ENCODE measurements at regions not wholly inside any gene's neighbourhood (a gene's known extent, or its start where the extent isn't known, plus 50 kb on each side); places are given as distances from the start of the nearest gene placed in this dataset.
"Not testable (repeated sequence)": the region's sequence is repeated elsewhere in the genome, so short reads cannot be mapped to it uniquely, and the experiment has no call there.

DNA sequence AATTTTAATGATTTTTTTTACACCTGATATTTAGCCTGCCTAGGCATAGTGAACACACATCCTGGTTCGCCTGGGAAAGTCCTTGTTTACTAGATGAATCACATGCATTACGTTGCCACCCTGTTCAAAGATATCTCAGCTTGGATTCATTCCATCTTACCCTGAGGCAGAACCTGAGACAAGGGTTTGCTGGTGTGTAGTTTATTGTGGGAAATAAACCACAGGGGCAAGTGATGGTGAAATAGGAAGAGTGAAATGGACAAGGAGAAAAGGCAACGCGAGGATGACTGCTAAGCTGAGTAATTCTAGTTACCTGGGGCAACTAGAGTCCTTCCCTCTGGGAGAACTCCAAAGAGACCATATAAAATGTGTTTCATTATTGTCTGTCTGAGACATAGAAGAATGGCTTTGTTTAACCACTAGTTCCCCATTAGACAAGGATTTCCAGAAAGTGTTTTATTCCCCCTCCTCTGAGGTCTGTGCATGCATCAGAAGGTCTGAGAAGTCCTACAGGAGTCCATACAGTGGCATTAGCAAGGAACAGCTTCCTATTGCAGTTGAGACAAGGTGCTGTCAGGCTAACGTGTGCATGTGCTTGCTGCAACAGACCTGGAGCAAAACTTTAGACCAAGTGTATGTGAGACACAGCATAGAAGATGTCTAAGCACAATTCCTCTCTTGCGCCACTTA is 797.3 kb upstream of the FRG1 start:
- Histone ChIP-seq H2BK15ac (ENCODE audit: low read depth, poor library complexity, severe bottlenecking) (no peak overlapping the region), H3K27ac (ENCODE audit: low read length, poor library complexity, severe bottlenecking) (no peak overlapping the region), H3K4me1 (ENCODE audit: control insufficient read depth, insufficient read depth, low read depth, low read length) (peaks cover 3% of the 10 kb centered on the region), H3K79me1 (replicated peaks; ENCODE audit: low read length, poor library complexity, severe bottlenecking) (no peaks in the 10 kb centered on the region), H3K4ac (ENCODE audit: low read depth in 1 of 2, low read length in 2 of 2) (no peak overlapping the region), H3K36me3 (ENCODE audit: control insufficient read depth in 1 of 2, insufficient read depth in 2 of 2, low read depth in 1 of 2, low read length in 2 of 2) (no peaks in the 10 kb centered on the region), H2AK5ac (ENCODE audit: low read length, severe bottlenecking) (no peak overlapping the region), H2BK12ac (ENCODE audit: low read length in 2 of 2) (no peak overlapping the region), H3K4me3 (ENCODE audit: insufficient read depth in 1 of 2, low read depth in 1 of 2, low read length in 2 of 2) (no peak overlapping the region), H2AFZ (ENCODE audit: low read depth, low read length) (no peak overlapping the region), H3K9ac (ENCODE audit: low read length) (no peak overlapping the region), H3K4me2 (ENCODE audit: low read length, poor library complexity, severe bottlenecking) (no peak overlapping the region), H3K18ac (ENCODE audit: low read depth in 1 of 2, low read length in 2 of 2) (no peak overlapping the region), H2BK5ac (ENCODE audit: low read depth, low read length, poor library complexity, severe bottlenecking) (no peak overlapping the region), H3K27me3 (ENCODE audit: control insufficient read depth in 1 of 2, insufficient read depth in 1 of 2, low read length in 2 of 2) (no peaks in the 10 kb centered on the region), H3K14ac (ENCODE audit: low read length in 2 of 2) (no peak overlapping the region), H4K91ac (ENCODE audit: low read length) (no peak overlapping the region), H4K8ac (ENCODE audit: low read length) (no peak overlapping the region), H2BK120ac (ENCODE audit: low read depth, low read length) (no peak overlapping the region), H3K23ac (ENCODE audit: low read length in 2 of 2) (no peak overlapping the region), H3K9me3 (ENCODE audit: control insufficient read depth, low read length) (no peaks in the 10 kb centered on the region)
- DNase-seq: peak; percentile 80
- 94% methylated on average over 6 of the region's 6 CpGs for WGBS

DNA sequence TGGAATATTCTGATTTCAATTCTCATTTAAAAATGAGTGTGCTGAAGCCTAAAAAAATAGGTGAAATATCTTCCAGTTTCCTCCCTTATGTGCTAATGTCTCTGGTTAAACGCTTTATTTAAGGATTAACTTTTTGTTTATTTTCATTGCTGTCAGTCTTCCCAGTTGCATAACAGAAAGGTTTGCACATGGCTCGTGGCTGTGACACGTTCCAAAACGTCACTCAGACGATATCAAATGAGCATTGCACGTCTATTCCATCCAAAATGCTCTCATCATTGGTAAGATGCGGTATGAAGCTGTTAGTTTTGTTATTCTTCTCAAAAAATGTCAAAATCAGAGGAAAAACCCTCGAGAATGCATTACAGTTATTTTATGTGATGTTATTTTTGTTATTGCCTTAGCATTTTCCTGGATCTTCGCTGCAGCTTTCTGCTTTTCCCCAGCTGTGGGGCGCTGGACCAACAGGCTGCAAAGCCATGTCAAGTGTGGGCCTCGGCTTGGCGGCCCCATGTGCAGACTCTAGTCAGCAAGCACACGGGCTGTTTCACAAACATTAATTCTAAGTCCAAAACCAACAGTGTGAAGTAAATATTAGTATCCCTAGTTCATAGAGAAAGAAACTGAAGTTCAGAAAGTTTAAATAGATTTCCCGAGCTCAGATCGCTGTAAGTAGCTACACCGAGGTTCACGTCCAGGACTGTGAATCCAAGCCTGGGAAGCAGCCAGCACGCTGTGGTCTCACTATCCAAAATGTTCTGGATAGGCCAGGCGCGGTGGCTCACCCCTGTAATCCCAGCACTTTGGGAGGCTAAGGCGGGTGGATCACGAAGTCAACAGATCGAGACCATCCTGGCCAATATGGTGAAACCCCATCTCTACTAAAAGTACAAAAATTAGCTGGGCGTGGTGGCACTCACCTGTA is 793.4 kb upstream of the FRG1 start:
- H3K4me2 ChIP-seq (ENCODE audit: low read length, poor library complexity, severe bottlenecking): no peak overlapping the region
- H3K18ac ChIP-seq (ENCODE audit: low read depth in 1 of 2, low read length in 2 of 2): no peak overlapping the region
- H4K91ac ChIP-seq (ENCODE audit: low read length): no peak overlapping the region
- H2AFZ ChIP-seq (ENCODE audit: low read depth, low read length): no peak overlapping the region
- H3K27ac ChIP-seq (ENCODE audit: low read length, poor library complexity, severe bottlenecking): no peak overlapping the region
- H2BK120ac ChIP-seq (ENCODE audit: low read depth, low read length): no peak overlapping the region
- no peaks in the 10 kb centered on the region for H3K27me3 ChIP-seq (ENCODE audit: control insufficient read depth in 1 of 2, insufficient read depth in 1 of 2, low read length in 2 of 2)
- H3K23ac ChIP-seq (ENCODE audit: low read length in 2 of 2): no peak overlapping the region
- H3K79me1 ChIP-seq (replicated peaks; ENCODE audit: low read length, poor library complexity, severe bottlenecking): no peaks in the 10 kb centered on the region
- H3K4me1 ChIP-seq (ENCODE audit: control insufficient read depth, insufficient read depth, low read depth, low read length): peaks cover 3% of the 10 kb centered on the region
- peaks cover 22% of the 10 kb centered on the region for H3K9me3 ChIP-seq (ENCODE audit: control insufficient read depth, low read length)
- no peak overlapping the region for H4K8ac ChIP-seq (ENCODE audit: low read length)
- no peak overlapping the region for H2BK15ac ChIP-seq (ENCODE audit: low read depth, poor library complexity, severe bottlenecking)
- no peak overlapping the region for H3K4me3 ChIP-seq (ENCODE audit: insufficient read depth in 1 of 2, low read depth in 1 of 2, low read length in 2 of 2)
- 92% methylated on average over 19 of the region's 24 CpGs for WGBS
- no peak overlapping the region for H3K4ac ChIP-seq (ENCODE audit: low read depth in 1 of 2, low read length in 2 of 2)
- peak overlapping the region; percentile 57 for H2BK5ac ChIP-seq (ENCODE audit: low read depth, low read length, poor library complexity, severe bottlenecking)
- H3K14ac ChIP-seq (ENCODE audit: low read length in 2 of 2): no peak overlapping the region
- H3K9ac ChIP-seq (ENCODE audit: low read length): no peak overlapping the region
- H3K36me3 ChIP-seq (ENCODE audit: control insufficient read depth in 1 of 2, insufficient read depth in 2 of 2, low read depth in 1 of 2, low read length in 2 of 2): no peaks in the 10 kb centered on the region
- no peak overlapping the region for H2AK5ac ChIP-seq (ENCODE audit: low read length, severe bottlenecking)
- no peak for DNase-seq
- no peak overlapping the region for H2BK12ac ChIP-seq (ENCODE audit: low read length in 2 of 2)

DNA sequence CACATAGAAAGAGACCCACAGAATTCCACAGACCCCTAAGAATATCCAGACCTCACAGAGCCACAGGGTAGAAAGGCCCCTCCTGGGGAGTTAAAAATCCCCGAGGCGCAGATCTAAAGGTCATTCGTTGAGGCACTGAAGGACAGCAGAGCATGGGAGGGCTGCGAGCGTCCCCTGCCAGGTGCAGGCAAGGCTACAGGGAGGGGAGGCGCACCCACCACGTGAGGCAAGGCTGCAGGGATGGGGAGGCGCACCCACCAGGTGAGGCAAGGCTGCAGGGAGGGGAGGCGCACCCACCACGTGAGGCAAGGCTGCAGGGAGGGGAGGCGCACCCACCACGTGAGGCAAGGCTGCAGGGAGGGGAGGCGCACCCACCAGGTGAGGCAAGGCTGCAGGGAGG is 785.6 kb upstream of the FRG1 start:
- not testable (repeated sequence) for H3K27ac ChIP-seq (ENCODE audit: low read length, poor library complexity, severe bottlenecking)

DNA sequence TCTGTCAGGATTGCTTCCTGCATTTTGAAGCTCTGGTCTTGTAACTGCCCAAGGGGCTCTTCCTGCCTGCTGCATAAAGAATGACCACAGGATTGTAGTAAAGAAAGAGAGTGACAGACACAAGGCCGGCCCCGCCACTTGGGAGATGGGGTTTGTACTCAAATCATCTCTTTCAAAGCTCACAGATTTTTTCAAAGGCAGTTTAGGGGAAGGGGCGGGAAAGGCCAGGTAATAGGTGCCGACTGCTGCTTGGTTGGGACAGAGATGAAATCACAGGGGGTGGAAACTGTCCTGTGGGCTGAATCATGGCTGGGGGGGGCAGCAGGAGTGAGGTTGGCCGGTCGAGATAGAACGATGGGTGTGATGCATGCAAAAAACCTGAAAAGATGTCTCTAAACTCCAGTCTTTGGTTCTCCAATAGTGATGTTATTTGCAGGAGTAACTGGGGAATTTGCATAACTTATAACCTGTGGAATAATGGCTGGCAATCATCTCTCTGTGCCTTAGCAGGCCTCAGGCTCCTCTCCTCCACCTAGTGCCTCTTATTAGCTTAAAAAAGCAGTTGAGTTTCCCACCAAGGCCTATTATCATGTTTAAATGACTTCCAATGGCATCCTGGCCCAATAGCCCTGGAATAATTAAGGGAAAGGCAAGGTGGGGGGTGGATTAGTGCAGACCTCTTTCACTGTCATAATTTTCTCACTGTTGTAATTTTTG is 778.4 kb upstream of the FRG1 start:
- Histone ChIP-seq H3K79me1 (replicated peaks; ENCODE audit: low read length, poor library complexity, severe bottlenecking) (no peaks in the 10 kb centered on the region), H3K27ac (ENCODE audit: low read length, poor library complexity, severe bottlenecking) (no peak overlapping the region), H3K9me3 (ENCODE audit: control insufficient read depth, low read length) (no peaks in the 10 kb centered on the region), H2BK120ac (ENCODE audit: low read depth, low read length) (no peak overlapping the region), H3K18ac (ENCODE audit: low read depth in 1 of 2, low read length in 2 of 2) (no peak overlapping the region), H3K4me3 (ENCODE audit: insufficient read depth in 1 of 2, low read depth in 1 of 2, low read length in 2 of 2) (no peak overlapping the region), H2BK15ac (ENCODE audit: low read depth, poor library complexity, severe bottlenecking) (no peak overlapping the region), H4K8ac (ENCODE audit: low read length) (no peak overlapping the region), H2BK12ac (ENCODE audit: low read length in 2 of 2) (peak overlapping the region in 1 of 2 experiments; percentile 60), H3K4ac (ENCODE audit: low read depth in 1 of 2, low read length in 2 of 2) (no peak overlapping the region), H3K4me1 (ENCODE audit: control insufficient read depth, insufficient read depth, low read depth, low read length) (peaks cover 1% of the 10 kb centered on the region), H3K27me3 (ENCODE audit: control insufficient read depth in 1 of 2, insufficient read depth in 1 of 2, low read length in 2 of 2) (peaks cover 3 to 7% of the 10 kb centered on the region in 2 experiments), H3K36me3 (ENCODE audit: control insufficient read depth in 1 of 2, insufficient read depth in 2 of 2, low read depth in 1 of 2, low read length in 2 of 2) (no peaks in the 10 kb centered on the region), H3K14ac (ENCODE audit: low read length in 2 of 2) (no peak overlapping the region), H3K4me2 (ENCODE audit: low read length, poor library complexity, severe bottlenecking) (no peak overlapping the region), H4K91ac (ENCODE audit: low read length) (no peak overlapping the region), H2AK5ac (ENCODE audit: low read length, severe bottlenecking) (no peak overlapping the region), H3K23ac (ENCODE audit: low read length in 2 of 2) (no peak overlapping the region), H3K9ac (ENCODE audit: low read length) (no peak overlapping the region), H2AFZ (ENCODE audit: low read depth, low read length) (no peak overlapping the region), H2BK5ac (ENCODE audit: low read depth, low read length, poor library complexity, severe bottlenecking) (no peak overlapping the region)
- DNase-seq: no peak
- 63% methylated on average over 7 of the region's 7 CpGs for WGBS

More for the DNA sequence above, 785.6 kb upstream of the FRG1 start:
- not testable (repeated sequence) for H4K8ac ChIP-seq (ENCODE audit: low read length); H3K4me2 ChIP-seq (ENCODE audit: low read length, poor library complexity, severe bottlenecking); H3K27me3 ChIP-seq (ENCODE audit: control insufficient read depth in 1 of 2, insufficient read depth in 1 of 2, low read length in 2 of 2); DNase-seq; H4K91ac ChIP-seq (ENCODE audit: low read length); H3K9ac ChIP-seq (ENCODE audit: low read length); H3K18ac ChIP-seq (ENCODE audit: low read depth in 1 of 2, low read length in 2 of 2); H3K36me3 ChIP-seq (ENCODE audit: control insufficient read depth in 1 of 2, insufficient read depth in 2 of 2, low read depth in 1 of 2, low read length in 2 of 2); H2AFZ ChIP-seq (ENCODE audit: low read depth, low read length); H3K4me1 ChIP-seq (ENCODE audit: control insufficient read depth, insufficient read depth, low read depth, low read length); H2BK15ac ChIP-seq (ENCODE audit: low read depth, poor library complexity, severe bottlenecking); H3K79me1 ChIP-seq (replicated peaks; ENCODE audit: low read length, poor library complexity, severe bottlenecking); H3K4me3 ChIP-seq (ENCODE audit: insufficient read depth in 1 of 2, low read depth in 1 of 2, low read length in 2 of 2); H2BK120ac ChIP-seq (ENCODE audit: low read depth, low read length); H3K4ac ChIP-seq (ENCODE audit: low read depth in 1 of 2, low read length in 2 of 2); H2BK5ac ChIP-seq (ENCODE audit: low read depth, low read length, poor library complexity, severe bottlenecking); H2AK5ac ChIP-seq (ENCODE audit: low read length, severe bottlenecking)
- Histone ChIP-seq H3K14ac (ENCODE audit: low read length in 2 of 2) (peak overlapping the region in 1 of 2 experiments; percentile 97), H3K9me3 (ENCODE audit: control insufficient read depth, low read length) (peaks cover 26% of the 10 kb centered on the region), H2BK12ac (ENCODE audit: low read length in 2 of 2) (peak overlapping the region in 1 of 2 experiments; percentile 31), H3K23ac (ENCODE audit: low read length in 2 of 2) (peak overlapping the region in 1 of 2 experiments; percentile 89)
- WGBS: 84% methylated on average over 12 of the region's 13 CpGs
